A673 (cell line): ENCODE measurements at regions not wholly inside any gene's neighbourhood (a gene's known extent, or its start where the extent isn't known, plus 50 kb on each side); places are given as distances from the start of the nearest gene placed in this dataset.
A peak's percentile ranks its signal among the peaks of the same experiment; 100 is the strongest.

Source experiments
- BruUV-seq: library from RNA; stranded (reverse); fragments of 400-500 nt; replicated peaks from 2 replicates; lab custom pipeline; 2021; lab: Mats Ljungman, UMichigan
- CTCF ChIA-PET: fragments of 300-600 bp; sonication (Branson Sonifier 250); formaldehyde crosslinking; loops from one replicate; lab custom pipeline; 2022; ENCODE audit warnings: antibody characterized with exemption; lab: Charles Lee
- POLR2A ChIA-PET: fragments of 300-600 bp; sonication (Branson Sonifier 250); formaldehyde crosslinking; loops from one replicate; lab custom pipeline; 2022; ENCODE audit warnings: antibody characterized with exemption; ENCODE audit not compliant: low non-redundant PET; lab: Charles Lee
- DNase-seq: peaks from one replicate; pipeline ENCODE4 v3.0.0-alpha.2; 2015; ENCODE audit warnings: low spot score
- H3K27ac ChIP-seq: fragments of 200-600 bp; sonication (generic); 2 replicates; pipeline ENCODE4 v1.5.1; 2016; ENCODE audit warnings: mixed run types, low read depth, mild to moderate bottlenecking, mixed read lengths, antibody characterized with exemption, low read length; ENCODE audit not compliant: poor library complexity, severe bottlenecking
- H3K27me3 ChIP-seq: fragments of 200-600 bp; sonication (generic); replicated peaks from 2 replicates; pipeline ENCODE4 v1.6.1; 2017; ENCODE audit warnings: mixed run types, low read depth, mild to moderate bottlenecking, mixed read lengths, antibody characterized with exemption, low read length; ENCODE audit not compliant: insufficient read depth, poor library complexity
- H3K36me3 ChIP-seq: fragments of 200-600 bp; sonication (generic); 2 replicates; pipeline ENCODE4 v1.6.1; 2016; ENCODE audit warnings: mixed run types, mild to moderate bottlenecking, mixed read lengths, antibody characterized with exemption, low read length; ENCODE audit not compliant: insufficient read depth, poor library complexity, severe bottlenecking
- H3K4me1 ChIP-seq: fragments of 200-600 bp; sonication (generic); 2 replicates; pipeline ENCODE4 v1.6.1; 2017; ENCODE audit warnings: mixed run types, mild to moderate bottlenecking, mixed read lengths, antibody characterized with exemption, low read length; ENCODE audit not compliant: insufficient read depth, poor library complexity, severe bottlenecking
- H3K4me3 ChIP-seq: fragments of 200-600 bp; sonication (generic); 2 replicates; pipeline ENCODE4 v1.5.1; 2016; ENCODE audit warnings: low read depth, mixed run types, mild to moderate bottlenecking, mixed read lengths, low read length; ENCODE audit not compliant: poor library complexity, severe bottlenecking
- H3K9me3 ChIP-seq: fragments of 200-600 bp; sonication (generic); 2 replicates; pipeline ENCODE4 v1.6.1; 2016; ENCODE audit warnings: mixed run types, low read depth, mild to moderate bottlenecking, mixed read lengths, antibody characterized with exemption, low read length; ENCODE audit not compliant: poor library complexity, severe bottlenecking
- CTCF ChIP-seq: fragments of 300-800, 200-600 bp; sonication (generic); conservative IDR thresholded peaks from 2 replicates; pipeline ENCODE4 v1.5.1; 2017; ENCODE audit warnings: low read depth, mild to moderate bottlenecking, antibody characterized with exemption, low read length, moderate library complexity, mixed read lengths
- EZH2 ChIP-seq: fragments of 200-600 bp; sonication (generic); IDR thresholded peaks from 2 replicates; pipeline ENCODE4 v1.6.1; 2017; ENCODE audit warnings: borderline replicate concordance, low read depth, mild to moderate bottlenecking, mixed read lengths, antibody characterized with exemption, low read length; ENCODE audit not compliant: poor library complexity, severe bottlenecking
- intact Hi-C: fragments of 100-400 bp; cut with micrococcal nuclease; formaldehyde crosslinking; loops from one replicate; pipeline ENCODE4 v1.10.0; 2022; ENCODE audit not compliant: unreplicated experiment

DNA sequence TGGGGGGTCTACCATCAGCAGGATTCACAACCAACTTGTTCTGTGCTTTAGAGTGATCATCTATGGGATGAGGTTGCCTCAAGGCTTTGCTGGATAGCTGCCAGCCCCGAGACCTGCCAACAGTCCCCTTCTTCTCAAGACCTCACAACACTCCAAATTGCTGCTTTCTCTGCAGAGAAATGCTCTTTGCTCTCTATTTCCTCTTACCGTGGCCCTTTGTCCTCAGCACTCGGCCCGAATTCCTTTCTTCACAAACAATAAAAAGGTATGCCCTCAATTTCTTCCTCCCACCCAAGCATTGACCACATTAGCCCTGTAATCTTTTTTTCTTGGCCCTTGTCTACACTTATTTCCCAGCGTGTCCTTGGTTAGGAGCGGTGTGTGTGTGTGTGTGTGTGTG lies 147.4 kb upstream of the SNX19 start:
- Histone ChIP-seq H3K9me3 (no peaks in the 10 kb centered on the region), H3K36me3 (no peaks in the 10 kb centered on the region), H3K4me3 (no peak overlapping the region), H3K27me3 (peaks cover 88% of the 10 kb centered on the region), H3K4me1 (no peaks in the 10 kb centered on the region), H3K27ac (no peak overlapping the region)
- BruUV-seq = no TSS peak
- POLR2A ChIA-PET = no interaction called here
- CTCF ChIA-PET = no interaction called here
- no peak for TF ChIP-seq CTCF
- no peak for TF ChIP-seq EZH2
- intact Hi-C loops = loop anchor here (1.0 to 5.0 kb wide), 2 partner anchors 449 to 611 kb away; no protein-coding TSS in a partner anchor
- DNase-seq = no peak

DNA sequence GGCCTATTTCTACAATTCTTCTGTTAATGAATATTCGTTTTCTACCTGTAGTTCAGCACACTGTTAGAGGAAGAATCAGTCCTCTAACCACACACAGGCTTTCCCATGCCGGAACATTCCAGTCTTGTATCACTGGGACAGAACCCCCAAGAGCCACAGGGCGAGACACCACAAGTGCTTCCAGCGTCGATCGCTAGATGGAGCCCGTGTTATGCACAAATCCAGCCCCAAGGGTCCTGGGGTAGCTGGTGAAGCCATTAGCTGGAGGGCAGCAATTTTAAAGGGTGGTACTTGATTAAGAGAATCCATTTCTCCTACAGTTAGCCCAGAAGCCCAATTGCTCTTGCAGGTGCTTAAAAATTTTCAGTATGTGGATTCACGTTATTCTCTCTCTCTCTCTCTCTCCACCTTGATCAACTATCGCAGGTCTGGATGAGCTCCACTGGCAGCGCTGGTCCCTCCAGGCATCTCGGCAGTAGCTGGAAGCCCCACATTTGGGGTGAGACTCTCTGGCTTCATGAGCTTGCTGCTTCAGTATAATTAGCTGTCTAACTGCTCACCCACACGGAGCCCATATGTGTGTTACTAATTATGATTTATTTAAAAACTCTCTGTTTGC lies 148.2 kb upstream of the SNX19 start:
- H3K4me3 ChIP-seq = no peak overlapping the region
- no peaks in the 10 kb centered on the region for H3K9me3 ChIP-seq
- peak; percentile 76 for DNase-seq
- TF ChIP-seq CTCF = peak; percentile 94
- no peak for TF ChIP-seq EZH2
- H3K27ac ChIP-seq = no peak overlapping the region
- no peaks in the 10 kb centered on the region for H3K36me3 ChIP-seq
- no TSS peak for BruUV-seq
- CTCF ChIA-PET = interaction anchor here (0.6 to 1.2 kb wide), 7 partner anchors 16 to 1877 kb away, joined by 3 to 15 read pairs (median 3); no protein-coding TSS in a partner anchor
- no peaks in the 10 kb centered on the region for H3K4me1 ChIP-seq
- intact Hi-C loops = loop anchor here (1.0 to 5.0 kb wide), 2 partner anchors 448 to 610 kb away; no protein-coding TSS in a partner anchor
- H3K27me3 ChIP-seq = peaks cover 80% of the 10 kb centered on the region
- POLR2A ChIA-PET = no interaction called here

DNA sequence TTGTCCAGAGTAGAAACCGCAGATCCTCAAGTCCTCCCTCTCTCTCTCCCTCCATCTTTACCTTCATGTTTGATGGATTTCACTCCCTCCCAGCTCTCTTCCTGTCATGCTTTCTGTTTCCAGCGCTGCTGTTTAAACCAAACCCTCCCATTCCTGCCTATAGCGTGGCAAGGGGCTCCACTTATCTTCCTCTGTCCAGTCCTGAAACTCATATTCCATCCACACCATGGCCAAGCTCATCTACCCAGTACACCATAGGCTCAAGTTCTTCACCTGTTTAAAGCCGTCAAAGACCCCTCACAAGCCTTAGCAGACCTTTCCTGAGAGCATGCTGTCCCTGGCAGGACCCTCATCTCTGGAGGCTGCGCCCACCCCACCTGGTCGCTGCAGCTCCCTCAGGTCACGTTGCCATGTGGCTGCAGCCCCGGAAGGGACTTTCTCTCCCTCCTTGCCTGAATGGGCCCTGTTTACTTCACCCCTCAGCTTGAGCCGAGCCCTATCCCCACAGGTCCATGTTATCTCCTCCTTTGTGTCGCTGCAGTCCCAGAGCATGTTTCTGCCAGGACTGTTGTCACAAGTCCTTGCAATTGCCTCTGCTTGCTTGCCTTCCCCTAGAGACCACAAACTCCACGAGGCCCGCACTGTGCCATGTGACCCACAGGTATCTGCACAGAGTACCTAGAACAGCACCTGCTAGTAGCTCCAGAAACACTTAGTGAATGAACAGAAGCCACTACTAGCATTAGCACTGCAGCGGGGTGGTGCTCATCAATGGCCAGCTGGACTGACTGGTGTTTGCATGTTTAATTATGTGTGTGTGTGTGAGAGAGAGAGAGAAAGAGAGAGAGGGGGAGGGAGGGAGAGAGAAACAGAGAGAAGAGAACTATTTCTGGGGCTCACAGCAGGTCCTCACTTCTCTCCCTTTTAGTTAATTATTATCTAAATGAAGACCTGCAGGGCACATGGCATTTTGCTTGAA lies 149.4 kb upstream of the SNX19 start:
- ChIA-PET CTCF (no interaction called here), POLR2A (no interaction called here)
- Histone ChIP-seq H3K9me3 (no peaks in the 10 kb centered on the region), H3K27ac (no peak overlapping the region), H3K4me3 (no peak overlapping the region), H3K36me3 (no peaks in the 10 kb centered on the region), H3K4me1 (no peaks in the 10 kb centered on the region), H3K27me3 (peaks cover 70% of the 10 kb centered on the region)
- DNase-seq = no peak
- intact Hi-C loops = no loop called here
- TF ChIP-seq CTCF = no peak
- no peak for TF ChIP-seq EZH2
- no TSS peak for BruUV-seq
